Right atrium auricular region (tissue), 2 donors: ENCODE measurements at regions not wholly inside any gene's neighbourhood (a gene's known extent, or its start where the extent isn't known, plus 50 kb on each side); places are given as distances from the start of the nearest gene placed in this dataset.

Experiments used
- DNase-seq: peaks from one replicate; pipeline ENCODE4 v3.0.0-alpha.2; 2019; ENCODE audit warnings: low spot score
- H3K27ac ChIP-seq, 2 donors: fragments of 200-600 bp; sonication (generic); 1 replicate in 1 of 2; 2 replicates in 1 of 2; pipeline ENCODE4 v1.5.1; 2016 to 2019
- H3K27me3 ChIP-seq, 2 donors: fragments of 200-600 bp; sonication (generic); one replicate each; pipeline versions ENCODE4 v1.5.1 to v1.6.0; 2017 to 2019
- H3K36me3 ChIP-seq: fragments of 200-600 bp; sonication (generic); one replicate; pipeline ENCODE4 v1.5.1; 2016
- H3K4me1 ChIP-seq, 2 donors: fragments of 200-600 bp; sonication (generic); one replicate each; pipeline versions ENCODE4 v1.5.1 to v1.6.0; 2017 to 2019
- H3K4me3 ChIP-seq, 2 donors: fragments of 200-600 bp; sonication (generic); 1 replicate in 1 of 2; 2 replicates in 1 of 2; pipeline ENCODE4 v1.5.1; 2017 to 2019; ENCODE audit warnings: mild to moderate bottlenecking in 1 of 2, moderate library complexity in 1 of 2
- H3K9me3 ChIP-seq, 2 donors: fragments of 200-600 bp; sonication (generic); one replicate each; pipeline ENCODE4 v1.5.1; 2019
- CTCF ChIP-seq, 2 donors: fragments of 200-600 bp; sonication (generic); IDR thresholded peaks; one replicate each; pipeline ENCODE4 v1.5.1; 2019; ENCODE audit warnings: antibody characterized with exemption in 2 of 2

- Histone ChIP-seq H3K4me1 (peaks cover 0 to 13% of the 10 kb centered on the region in 2 donors), H3K27me3 (no peaks in the 10 kb centered on the region), H3K36me3 (no peaks in the 10 kb centered on the region), H3K9me3 (no peaks in the 10 kb centered on the region), H3K27ac (no peak overlapping the region), H3K4me3 (no peak overlapping the region)
- TF ChIP-seq CTCF (IDR thresholded peaks at IDR 0.05): no peak
- DNase-seq: no peak
Measured at GRCh38 chr18:46352520-46353250, 248.5 kb downstream of the HAUS1 start.

GRCh38 chr18:46353460-46353859 is 249.3 kb downstream of the HAUS1 start:
- no peak for DNase-seq
- H3K27ac ChIP-seq: no peak overlapping the region
- H3K36me3 ChIP-seq: no peaks in the 10 kb centered on the region
- no peak for TF ChIP-seq CTCF (IDR thresholded peaks at IDR 0.05)
- H3K27me3 ChIP-seq: no peaks in the 10 kb centered on the region
- no peak overlapping the region for H3K4me3 ChIP-seq
- H3K9me3 ChIP-seq: no peaks in the 10 kb centered on the region
- H3K4me1 ChIP-seq: peaks cover 0 to 13% of the 10 kb centered on the region in 2 donors

- H3K4me1 ChIP-seq: peaks cover 0 to 13% of the 10 kb centered on the region in 2 donors
- no peak for DNase-seq
- no peak overlapping the region for H3K4me3 ChIP-seq
- TF ChIP-seq CTCF (IDR thresholded peaks at IDR 0.05): no peak
- no peaks in the 10 kb centered on the region for H3K27me3 ChIP-seq
- no peaks in the 10 kb centered on the region for H3K36me3 ChIP-seq
- peaks cover 0 to 6% of the 10 kb centered on the region in 2 donors for H3K9me3 ChIP-seq
- H3K27ac ChIP-seq: peak overlapping the region; percentile 1 to 9
Measured at GRCh38 chr18:46356278-46357033, 252.3 kb downstream of the HAUS1 start.

GRCh38 chr18:46360102-46360699 is 256.0 kb downstream of the HAUS1 start:
- TF ChIP-seq CTCF (IDR thresholded peaks at IDR 0.05): no peak
- no peaks in the 10 kb centered on the region for H3K36me3 ChIP-seq
- no peak for DNase-seq

GRCh38 chr18:46360866-46361265 is 256.7 kb downstream of the HAUS1 start:
- no peaks in the 10 kb centered on the region for H3K36me3 ChIP-seq
- no peak overlapping the region for H3K27ac ChIP-seq
- no peak for DNase-seq
- H3K9me3 ChIP-seq: peaks cover 0 to 6% of the 10 kb centered on the region in 2 donors
- TF ChIP-seq CTCF (IDR thresholded peaks at IDR 0.05): no peak
- H3K27me3 ChIP-seq: no peaks in the 10 kb centered on the region
- peaks cover 0 to 11% of the 10 kb centered on the region in 2 donors for H3K4me1 ChIP-seq
- H3K4me3 ChIP-seq: no peak overlapping the region

More at GRCh38 chr18:46360102-46360699, 256.0 kb downstream of the HAUS1 start:
- Histone ChIP-seq H3K4me1 (peaks cover 0 to 13% of the 10 kb centered on the region in 2 donors), H3K4me3 (no peak overlapping the region), H3K27ac (no peak overlapping the region), H3K9me3 (peaks cover 0 to 6% of the 10 kb centered on the region in 2 donors), H3K27me3 (no peaks in the 10 kb centered on the region)
